Activated CD4-positive, alpha-beta T cell treated with anti-CD3 and anti-CD28 coated beads for 36 hours (primary cell): ENCODE measurements at regions not wholly inside any gene's neighbourhood (a gene's known extent, or its start where the extent isn't known, plus 50 kb on each side); places are given as distances from the start of the nearest gene placed in this dataset.
"Not testable (repeated sequence)": the region's sequence is repeated elsewhere in the genome, so short reads cannot be mapped to it uniquely, and the experiment has no call there.

Experiments used
- ATAC-seq: fragments of 200-7000 bp; cut with Tn5 transposase; one replicate; pipeline ENCODE4 v1.10.0; 2021; ENCODE audit warnings: mild to moderate bottlenecking, moderate library complexity
- CTCF ChIA-PET: fragments of 350-600 bp; sonication (Branson Sonifier 250); formaldehyde crosslinking; loops from one replicate; lab custom pipeline; 2021; ENCODE audit warnings: antibody characterized with exemption; lab: Charles Lee
- POLR2A ChIA-PET: fragments of 350-600 bp; sonication (Branson Sonifier 250); formaldehyde crosslinking; loops from one replicate; lab custom pipeline; 2021; ENCODE audit warnings: antibody characterized with exemption, inconsistent platforms; lab: Charles Lee
- DNase-seq: peaks from one replicate; pipeline ENCODE4 v3.0.0-alpha.2; 2020
- H3K27ac Mint-ChIP-seq: one replicate; pipeline ENCODE4 v1.8.0; 2021; ENCODE audit warnings: mixed read lengths
- H3K27me3 Mint-ChIP-seq: one replicate; pipeline ENCODE4 v1.8.0; 2021; ENCODE audit warnings: mixed read lengths
- H3K36me3 Mint-ChIP-seq: one replicate; pipeline ENCODE4 v1.8.0; 2021; ENCODE audit warnings: low read depth, mixed read lengths
- H3K4me1 Mint-ChIP-seq: one replicate; pipeline ENCODE4 v1.8.0; 2021; ENCODE audit warnings: mixed read lengths
- H3K4me3 Mint-ChIP-seq: one replicate; pipeline ENCODE4 v1.8.0; 2021; ENCODE audit warnings: mild to moderate bottlenecking, moderate library complexity, mixed read lengths
- H3K9me3 Mint-ChIP-seq: one replicate; pipeline ENCODE4 v1.8.0; 2021; ENCODE audit warnings: low read depth, mixed read lengths
- intact Hi-C, 2 experiments: fragments of 100-400 bp; cut with DNase I in 1 of 2; cut with micrococcal nuclease in 1 of 2; formaldehyde crosslinking; loops; one replicate each; pipeline versions ENCODE4 v1.14.2 to v1.15.1; 2022 to 2024; cut with DNase I, micrococcal nuclease

- H3K27ac Mint-ChIP-seq, H3K4me1 Mint-ChIP-seq, H3K27me3 Mint-ChIP-seq, intact Hi-C loops, ATAC-seq, POLR2A ChIA-PET, H3K9me3 Mint-ChIP-seq, H3K36me3 Mint-ChIP-seq, DNase-seq, H3K4me3 Mint-ChIP-seq: not testable (repeated sequence)
- CTCF ChIA-PET, result interaction anchor here (0.6 kb wide), 1 partner anchor 1891 kb away, joined by 4 read pairs; no protein-coding TSS in a partner anchor
Measured at GRCh38 chr1:102659876-102660483, 448.3 kb downstream of the COL11A1 start.

DNA sequence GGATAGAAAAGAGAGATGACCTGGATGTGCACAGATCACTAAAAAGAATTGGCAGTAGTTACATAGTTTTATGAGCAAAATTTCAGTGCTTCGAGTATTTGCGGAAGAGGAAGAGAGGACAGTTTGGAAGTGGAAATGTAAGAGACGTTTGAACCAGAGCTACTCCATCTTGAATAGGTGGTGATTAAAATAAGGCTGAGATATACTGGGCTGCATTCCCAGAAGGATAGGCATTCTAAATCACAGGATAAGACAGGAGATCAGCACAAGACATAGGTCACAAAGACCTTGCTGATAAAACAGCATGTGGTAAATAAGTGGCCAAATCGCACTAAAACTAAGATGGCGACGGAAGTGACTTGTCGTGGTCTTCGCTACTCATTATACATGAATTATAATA is 453.3 kb downstream of the COL11A1 start:
- POLR2A ChIA-PET, result no interaction called here

DNA sequence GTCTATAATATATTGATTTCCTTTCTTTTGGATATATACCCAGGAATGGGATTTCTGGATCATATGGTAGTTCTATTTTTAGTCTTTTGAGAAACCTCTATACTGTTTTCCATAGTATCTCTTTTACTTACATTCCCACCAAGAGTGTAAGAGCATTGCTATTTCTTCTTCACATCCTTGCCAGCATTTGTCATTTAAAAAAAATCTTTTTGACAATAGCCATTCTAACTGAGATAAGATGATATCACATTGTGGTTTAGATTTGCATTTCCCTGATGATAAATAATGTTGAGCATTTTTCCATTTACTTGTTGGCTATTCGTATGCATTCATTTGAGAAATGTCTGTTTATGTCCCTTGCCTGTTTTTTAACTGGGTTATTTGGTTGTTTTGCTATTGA is 467.4 kb downstream of the COL11A1 start:
- Mint-ChIP-seq H3K9me3 (peaks cover 7% of the 10 kb centered on the region), H3K4me1 (no peaks in the 10 kb centered on the region), H3K27ac (no peak overlapping the region), H3K36me3 (no peaks in the 10 kb centered on the region), H3K27me3 (no peaks in the 10 kb centered on the region), H3K4me3 (no peak overlapping the region)
- no peak for ATAC-seq
- CTCF ChIA-PET, result interaction anchor here (0.6 to 1.0 kb wide), 2 partner anchors 59 to 447 kb away, joined by 3 read pairs; no protein-coding TSS in a partner anchor
- POLR2A ChIA-PET, result no interaction called here
- intact Hi-C loops, result no loop called here
- DNase-seq, result no peak

More for the DNA sequence above, 453.3 kb downstream of the COL11A1 start:
- DNase-seq (no peak), ATAC-seq (no peak)
- Mint-ChIP-seq H3K4me1 (no peaks in the 10 kb centered on the region), H3K36me3 (no peaks in the 10 kb centered on the region), H3K4me3 (no peak overlapping the region), H3K9me3 (no peaks in the 10 kb centered on the region), H3K27me3 (no peaks in the 10 kb centered on the region), H3K27ac (no peak overlapping the region)
- intact Hi-C loops, result no loop called here
- CTCF ChIA-PET, result no interaction called here

GRCh38 chr1:102640312-102640711 is 468.0 kb downstream of the COL11A1 start:
- POLR2A ChIA-PET, result no interaction called here
- Mint-ChIP-seq H3K36me3 (no peaks in the 10 kb centered on the region), H3K27ac (no peak overlapping the region), H3K4me1 (no peaks in the 10 kb centered on the region), H3K27me3 (no peaks in the 10 kb centered on the region), H3K4me3 (no peak overlapping the region), H3K9me3 (peaks cover 7% of the 10 kb centered on the region)
- DNase-seq (no peak), ATAC-seq (no peak)
- CTCF ChIA-PET, result interaction anchor here (0.6 to 1.0 kb wide), 2 partner anchors 59 to 446 kb away, joined by 3 read pairs; no protein-coding TSS in a partner anchor
- intact Hi-C loops, result no loop called here

DNA sequence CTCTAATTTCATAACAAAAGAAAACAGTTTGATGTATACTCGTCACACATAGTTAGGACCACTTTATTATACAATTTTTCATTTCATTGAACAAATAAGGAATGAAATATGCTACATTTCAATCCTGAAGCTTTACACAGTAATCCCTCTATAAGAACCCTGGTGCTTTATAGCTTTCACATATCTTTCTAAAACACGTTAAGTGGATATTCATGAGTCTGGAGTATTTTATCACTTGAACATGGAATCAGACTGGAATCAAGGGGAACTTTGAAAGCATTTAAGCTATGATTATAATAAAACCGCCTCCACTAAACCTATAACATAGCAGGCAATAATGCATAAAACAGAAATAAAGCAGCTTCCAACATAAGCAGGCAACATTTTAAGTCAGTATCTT is 476.6 kb downstream of the COL11A1 start:
- H3K9me3 Mint-ChIP-seq, result no peaks in the 10 kb centered on the region
- ATAC-seq (no peak), DNase-seq (no peak)
- CTCF ChIA-PET, result interaction anchor here (1.0 kb wide), 1 partner anchor 51 kb away, joined by 3 read pairs; no protein-coding TSS in a partner anchor
- H3K4me1 Mint-ChIP-seq, result no peaks in the 10 kb centered on the region
- H3K27ac Mint-ChIP-seq, result no peak overlapping the region
- intact Hi-C loops, result no loop called here
- H3K4me3 Mint-ChIP-seq, result no peak overlapping the region
- POLR2A ChIA-PET, result no interaction called here
- no peaks in the 10 kb centered on the region for H3K36me3 Mint-ChIP-seq
- H3K27me3 Mint-ChIP-seq, result no peaks in the 10 kb centered on the region

DNA sequence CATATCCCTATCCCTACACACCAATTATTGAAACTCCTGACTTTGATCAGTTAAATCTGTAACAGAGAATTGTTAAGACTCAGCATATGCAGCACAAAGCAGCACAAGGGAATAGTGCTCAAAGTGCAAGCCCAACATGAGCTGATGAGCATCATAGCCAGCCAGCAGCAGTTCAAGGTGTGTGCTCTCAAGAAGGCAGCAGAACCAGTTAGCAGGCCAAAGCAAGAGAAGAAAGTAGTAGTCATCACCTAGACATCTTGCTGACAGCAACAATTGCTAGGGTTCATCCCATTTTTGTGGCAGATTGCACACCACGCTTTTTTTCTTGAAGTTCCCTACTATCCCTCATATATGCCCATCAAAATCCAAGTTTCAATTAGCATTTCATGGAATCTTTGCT is 478.3 kb downstream of the COL11A1 start:
- ChIA-PET CTCF (no interaction called here), POLR2A (no interaction called here)
- Mint-ChIP-seq H3K4me3 (no peak overlapping the region), H3K27ac (no peak overlapping the region), H3K9me3 (peaks cover 2% of the 10 kb centered on the region), H3K36me3 (no peaks in the 10 kb centered on the region), H3K4me1 (no peaks in the 10 kb centered on the region), H3K27me3 (no peaks in the 10 kb centered on the region)
- ATAC-seq (no peak), DNase-seq (no peak)
- intact Hi-C loops, result no loop called here

GRCh38 chr1:102628109-102628613 is 480.2 kb downstream of the COL11A1 start:
- no peaks in the 10 kb centered on the region for H3K27me3 Mint-ChIP-seq
- H3K36me3 Mint-ChIP-seq, result no peaks in the 10 kb centered on the region
- no peak overlapping the region for H3K4me3 Mint-ChIP-seq
- intact Hi-C loops, result no loop called here
- no peak overlapping the region for H3K27ac Mint-ChIP-seq
- ChIA-PET POLR2A (no interaction called here), CTCF (no interaction called here)
- no peaks in the 10 kb centered on the region for H3K4me1 Mint-ChIP-seq
- DNase-seq (no peak), ATAC-seq (no peak)
- peaks cover 2% of the 10 kb centered on the region for H3K9me3 Mint-ChIP-seq

GRCh38 chr1:102627145-102627544 is 481.2 kb downstream of the COL11A1 start:
- Mint-ChIP-seq H3K36me3 (no peaks in the 10 kb centered on the region), H3K4me3 (no peak overlapping the region), H3K27ac (no peak overlapping the region), H3K4me1 (no peaks in the 10 kb centered on the region), H3K9me3 (peaks cover 2% of the 10 kb centered on the region), H3K27me3 (no peaks in the 10 kb centered on the region)
- intact Hi-C loops, result no loop called here
- DNase-seq (no peak), ATAC-seq (no peak)
- POLR2A ChIA-PET, result no interaction called here
- CTCF ChIA-PET, result interaction anchor here (0.7 kb wide), 1 partner anchor 87 kb away, joined by 3 read pairs; no protein-coding TSS in a partner anchor

GRCh38 chr1:102615896-102616295 is 492.4 kb downstream of the COL11A1 start:
- H3K36me3 Mint-ChIP-seq, result no peaks in the 10 kb centered on the region
- intact Hi-C loops, result no loop called here

DNA sequence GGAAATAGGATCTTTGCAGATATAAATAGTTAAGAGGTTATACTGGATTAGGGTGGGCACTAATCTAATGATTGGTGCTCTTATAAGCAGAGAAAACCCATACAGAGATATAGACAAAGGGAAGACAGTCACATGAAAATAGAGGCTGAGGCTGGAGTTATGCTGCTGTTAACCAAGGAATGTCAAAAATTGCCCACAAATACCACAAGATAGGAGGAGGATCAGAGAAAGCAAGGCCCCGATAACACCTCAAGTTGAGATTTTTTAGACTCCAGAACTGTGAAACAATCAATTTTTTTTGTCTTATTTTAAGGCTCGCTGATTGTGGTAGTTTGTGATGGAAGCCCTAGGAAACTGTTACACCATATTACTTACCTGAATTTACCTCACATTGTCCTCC is 513.2 kb downstream of the COL11A1 start:
- no peak overlapping the region for H3K4me3 Mint-ChIP-seq
- ChIA-PET CTCF (no interaction called here), POLR2A (no interaction called here)
- no peaks in the 10 kb centered on the region for H3K4me1 Mint-ChIP-seq
- no peaks in the 10 kb centered on the region for H3K9me3 Mint-ChIP-seq
- no peak for DNase-seq
- H3K27ac Mint-ChIP-seq, result no peak overlapping the region
- ATAC-seq, result no peak
- no peaks in the 10 kb centered on the region for H3K27me3 Mint-ChIP-seq
- intact Hi-C loops, result no loop called here
- no peaks in the 10 kb centered on the region for H3K36me3 Mint-ChIP-seq

More at GRCh38 chr1:102615896-102616295, 492.4 kb downstream of the COL11A1 start:
- ATAC-seq (no peak), DNase-seq (no peak)
- Mint-ChIP-seq H3K27me3 (no peaks in the 10 kb centered on the region), H3K4me1 (no peaks in the 10 kb centered on the region), H3K4me3 (no peak overlapping the region), H3K27ac (no peak overlapping the region), H3K9me3 (peaks cover 12% of the 10 kb centered on the region)
- CTCF ChIA-PET, result no interaction called here
- POLR2A ChIA-PET, result no interaction called here

DNA sequence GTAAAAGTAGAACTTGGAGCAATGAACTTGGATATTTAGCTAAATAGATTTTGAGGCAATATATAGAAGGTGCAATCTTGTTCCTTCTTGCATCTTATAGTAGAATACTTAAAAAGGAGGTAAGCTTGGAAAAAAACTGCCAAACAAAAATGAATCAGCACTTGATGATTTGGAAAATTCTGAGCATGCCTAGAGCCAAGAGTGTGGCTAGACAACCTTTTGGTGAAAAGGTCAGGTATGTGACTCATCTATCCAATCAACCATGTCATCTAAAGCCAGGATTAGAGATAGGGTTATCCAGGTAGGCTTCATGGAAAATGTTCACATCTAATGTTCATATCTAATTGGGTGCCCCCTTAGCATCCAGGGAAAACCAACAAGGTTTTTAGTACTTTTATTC is 515.0 kb downstream of the COL11A1 start:
- no peaks in the 10 kb centered on the region for H3K36me3 Mint-ChIP-seq
- no peaks in the 10 kb centered on the region for H3K9me3 Mint-ChIP-seq
- H3K4me1 Mint-ChIP-seq, result no peaks in the 10 kb centered on the region
- DNase-seq (no peak), ATAC-seq (no peak)
- H3K27ac Mint-ChIP-seq, result no peak overlapping the region
- H3K4me3 Mint-ChIP-seq, result no peak overlapping the region
- H3K27me3 Mint-ChIP-seq, result no peaks in the 10 kb centered on the region
- CTCF ChIA-PET, result no interaction called here
- POLR2A ChIA-PET, result no interaction called here
- intact Hi-C loops, result no loop called here

DNA sequence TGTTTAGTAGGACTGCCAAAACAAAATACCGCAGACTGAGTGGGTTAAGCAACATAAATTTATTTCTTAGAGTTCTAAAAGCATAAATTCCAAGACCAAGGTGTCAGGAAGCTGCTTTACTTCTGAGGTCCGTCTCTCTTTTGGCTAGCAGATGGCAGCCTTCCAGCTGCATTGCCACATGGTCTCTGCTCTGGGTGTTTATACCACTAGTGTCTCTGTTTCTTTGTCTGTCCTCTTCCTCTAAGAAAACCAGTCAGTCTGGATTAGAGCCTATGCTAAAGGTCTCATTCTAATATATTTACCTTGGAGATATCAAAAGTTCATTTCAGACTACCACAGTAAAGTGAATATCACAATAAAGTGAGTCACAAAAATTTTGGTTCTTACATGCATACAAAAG is 519.8 kb downstream of the COL11A1 start:
- H3K27me3 Mint-ChIP-seq, result no peaks in the 10 kb centered on the region
- no peaks in the 10 kb centered on the region for H3K9me3 Mint-ChIP-seq
- H3K27ac Mint-ChIP-seq, result no peak overlapping the region
- H3K36me3 Mint-ChIP-seq, result no peaks in the 10 kb centered on the region
- no peaks in the 10 kb centered on the region for H3K4me1 Mint-ChIP-seq
- DNase-seq (no peak), ATAC-seq (no peak)
- ChIA-PET CTCF (no interaction called here), POLR2A (no interaction called here)
- intact Hi-C loops, result no loop called here
- H3K4me3 Mint-ChIP-seq, result no peak overlapping the region
